GM12878 (cell line): ENCODE measurements at regions not wholly inside any gene's neighbourhood (a gene's known extent, or its start where the extent isn't known, plus 50 kb on each side); places are given as distances from the start of the nearest gene placed in this dataset.

ENCODE experiments used
- ATAC-seq: fragments of 200-7000 bp; cut with Tn5 transposase; 3 replicates; pipeline ENCODE4 v1.9.1; 2020; ENCODE audit warnings: mild to moderate bottlenecking, moderate library complexity
- BruUV-seq: library from RNA; stranded (reverse); fragments of 400-500 nt; replicated peaks from 2 replicates; lab custom pipeline; 2021; lab: Mats Ljungman, UMichigan
- CTCF ChIA-PET: fragments of 300-600 bp; sonication (Branson Sonifier 250); formaldehyde crosslinking; extraction: SDS; loops from one replicate; lab custom pipeline; 2021; ENCODE audit warnings: inconsistent platforms; lab: Yijun Ruan, JAX
- POLR2A ChIA-PET: fragments of 350-600 bp; formaldehyde crosslinking; extraction: SDS; loops from one replicate; lab custom pipeline; 2021; ENCODE audit warnings: inconsistent platforms; lab: Charles Lee
- RAD21 ChIA-PET: fragments of 300-600 bp; sonication (Branson Sonifier 250); formaldehyde crosslinking; loops from one replicate; lab custom pipeline; 2023; ENCODE audit warnings: antibody characterized with exemption; ENCODE audit not compliant: unreplicated experiment; lab: Charles Lee
- SMC1A ChIA-PET: fragments of 300-600 bp; sonication (Branson Sonifier 250); formaldehyde crosslinking; loops from one replicate; lab custom pipeline; 2023; ENCODE audit not compliant: unreplicated experiment, uncharacterized antibody; lab: Charles Lee
- DNase-seq: peaks from one replicate; pipeline ENCODE4 v3.0.0-alpha.2; 2011; ENCODE audit warnings: low read depth, low spot score
- FAIRE-seq: peaks from 3 replicates; lab custom pipeline; 2011; peaks lifted over from hg19 to GRCh38; lab: Jason Lieb, UNC
- H2AFZ ChIP-seq: 2 replicates; pipeline ENCODE4 v1.6.0; 2011; ENCODE audit warnings: low read depth, low read length, control low read depth; ENCODE audit not compliant: control insufficient read depth
- H3K27ac ChIP-seq: 2 replicates; pipeline ENCODE4 v1.5.1; 2011; ENCODE audit warnings: control low read depth; ENCODE audit not compliant: control insufficient read depth, insufficient read depth
- H3K27me3 ChIP-seq, 2 experiments: replicated peaks in 1 of 2; 2 replicates each; pipeline versions ENCODE4 v1.6.0 to v1.6.1; 2011; ENCODE audit warnings: low read length in 1 of 2; ENCODE audit not compliant: control insufficient read depth in 2 of 2, insufficient read depth in 2 of 2
- H3K36me3 ChIP-seq, 2 experiments: 2 replicates each; pipeline ENCODE4 v1.5.1; 2011; ENCODE audit warnings: low read length in 1 of 2; ENCODE audit not compliant: control insufficient read depth in 2 of 2, insufficient read depth in 2 of 2
- H3K4me1 ChIP-seq: 2 replicates; pipeline ENCODE4 v1.6.1; 2011; ENCODE audit warnings: mild to moderate bottlenecking, low read length, moderate library complexity, mixed read lengths; ENCODE audit not compliant: control insufficient read depth, insufficient read depth
- H3K4me2 ChIP-seq: 2 replicates; pipeline ENCODE4 v1.6.0; 2011; ENCODE audit warnings: control low read depth; ENCODE audit not compliant: control insufficient read depth, insufficient read depth
- H3K4me3 ChIP-seq: fragments of 200-600 bp; sonication (generic); 2 replicates; pipeline ENCODE4 v1.5.1; 2016
- H3K79me2 ChIP-seq: 2 replicates; pipeline ENCODE4 v1.6.0; 2011; ENCODE audit warnings: low read length; ENCODE audit not compliant: control insufficient read depth, insufficient read depth
- H3K9ac ChIP-seq: 2 replicates; pipeline ENCODE4 v1.8.0; 2011; ENCODE audit warnings: low read length, control low read depth, mixed read lengths; ENCODE audit not compliant: control insufficient read depth, insufficient read depth
- H3K9me3 ChIP-seq: replicated peaks from 3 replicates; pipeline ENCODE4 v1.5.1; 2011; ENCODE audit warnings: mild to moderate bottlenecking, low read length; ENCODE audit not compliant: control insufficient read depth, insufficient read depth
- H4K20me1 ChIP-seq: 2 replicates; pipeline ENCODE4 v1.6.0; 2011; ENCODE audit not compliant: control insufficient read depth, insufficient read depth
- BACH1 ChIP-seq: fragments of 450-650 bp; IDR thresholded peaks from 2 replicates; pipeline ENCODE4 v1.6.1; 2017; ENCODE audit warnings: mild to moderate bottlenecking, borderline replicate concordance
- EGR1 ChIP-seq, 2 experiments: IDR thresholded peaks; 1 replicate in 1 of 2; 2 replicates in 1 of 2; pipeline ENCODE4 v1.6.1; 2011 to 2012; ENCODE audit warnings: low read depth in 2 of 2, low read length in 2 of 2, borderline replicate concordance in 1 of 2, mild to moderate bottlenecking in 1 of 2, moderate library complexity in 1 of 2
- GATAD2B ChIP-seq: fragments of 450-650 bp; conservative IDR thresholded peaks from 2 replicates; pipeline ENCODE4 v1.6.1; 2017; ENCODE audit warnings: low read depth, mild to moderate bottlenecking, moderate library complexity
- KAT2A ChIP-seq: conservative IDR thresholded peaks from 2 replicates; pipeline ENCODE4 v1.6.1; 2011; ENCODE audit warnings: low read depth, low read length; ENCODE audit not compliant: control insufficient read depth
- MTA2 ChIP-seq: fragments of 450-650 bp; IDR thresholded peaks from 2 replicates; pipeline ENCODE4 v1.6.1; 2016; ENCODE audit warnings: low read depth, mild to moderate bottlenecking, moderate library complexity
- NRF1 ChIP-seq: conservative IDR thresholded peaks from 2 replicates; pipeline ENCODE4 v1.6.1; 2011; ENCODE audit warnings: mild to moderate bottlenecking, low read depth, low read length, improper control_type of control experiment
- PAX8 ChIP-seq: fragments of 450-650 bp; IDR thresholded peaks from 2 replicates; pipeline ENCODE4 v1.6.1; 2017; ENCODE audit warnings: mild to moderate bottlenecking, moderate library complexity
- PRDM15 ChIP-seq: fragments of 450-650 bp; formaldehyde crosslinking; IDR thresholded peaks from 2 replicates; pipeline ENCODE4 v1.4.0; 2020; ENCODE audit warnings: mild to moderate bottlenecking, moderate library complexity
- TAF1 ChIP-seq: IDR thresholded peaks from 2 replicates; pipeline ENCODE4 v1.6.1; 2011; ENCODE audit warnings: mild to moderate bottlenecking, low read depth, low read length, borderline replicate concordance
- TCF3 ChIP-seq: IDR thresholded peaks from 2 replicates; pipeline ENCODE4 v1.6.1; 2012; ENCODE audit warnings: low read depth, mild to moderate bottlenecking, low read length, borderline replicate concordance; ENCODE audit not compliant: insufficient read depth
- WRNIP1 ChIP-seq: IDR thresholded peaks from 2 replicates; pipeline ENCODE4 v1.6.1; 2011; ENCODE audit warnings: low read depth, low read length, improper control_type of control experiment, borderline replicate concordance
- ZBTB4 ChIP-seq: fragments of 450-650 bp; formaldehyde crosslinking; IDR thresholded peaks from 2 replicates; pipeline ENCODE4 v1.4.0; 2022; ENCODE audit warnings: mild to moderate bottlenecking, moderate library complexity
- WGBS: methylation state at CpG from one replicate; pipeline ENCODE4 v1.1.6; 2016; ENCODE audit warnings: low lambda C conversion rate; ENCODE audit not compliant: insufficient replicate concordance, insufficient coverage; ENCODE audit errors: missing lambda C conversion rate; 5-methylcytosine and 5-hydroxymethylcytosine counted together
- in situ Hi-C: fragments of 300-500 bp; cut with MboI; formaldehyde crosslinking; loops from 9 replicates; pipeline ENCODE4 v1.14.3; 2018; ENCODE audit warnings: mixed read lengths
- intact Hi-C: fragments of 100-400 bp; cut with micrococcal nuclease; formaldehyde crosslinking; loops from one replicate; pipeline ENCODE4 v1.14.2; 2022; ENCODE audit not compliant: unreplicated experiment
- TF ChIP-seq, protein P1 (sequence below): fragments of 450-650 bp; IDR thresholded peaks from 2 replicates; pipeline ENCODE4 v1.6.1; 2017; ENCODE audit warnings: mild to moderate bottlenecking, low read depth, inconsistent platforms; ENCODE audit not compliant: poor library complexity, severe bottlenecking

- Histone ChIP-seq H2AFZ (no peak overlapping the region), H3K4me1 (peaks cover 3% of the 10 kb centered on the region; the same call in 1 of the 2 replicates), H3K27me3 (no peaks in the 10 kb centered on the region), H3K4me3 (no peak overlapping the region), H3K4me2 (no peak overlapping the region), H3K36me3 (no peaks in the 10 kb centered on the region), H3K79me2 (no peaks in the 10 kb centered on the region)
- CTCF ChIA-PET = interaction anchor here (2.7 kb wide), 1 partner anchor 10 kb away, joined by 17 read pairs; no protein-coding TSS in a partner anchor
- intact Hi-C loops (no loop called here), in situ Hi-C loops (no loop called here)
- no peak for FAIRE-seq
- RAD21 ChIA-PET = no interaction called here
- SMC1A ChIA-PET = interaction anchor here (1.0 to 1.3 kb wide), 2 partner anchors 8 to 10 kb away, joined by 3 to 4 read pairs; no protein-coding TSS in a partner anchor
- POLR2A ChIA-PET = interaction anchor here (0.6 kb wide), 1 partner anchor 99 kb away, joined by 3 read pairs; no protein-coding TSS in a partner anchor
- BruUV-seq = no TSS peak
- DNase-seq = no peak
- ATAC-seq = no peak
- no peak for TF ChIP-seq KAT2A
- TF ChIP-seq PAX8 = no peak
- TF ChIP-seq, protein P1, sequence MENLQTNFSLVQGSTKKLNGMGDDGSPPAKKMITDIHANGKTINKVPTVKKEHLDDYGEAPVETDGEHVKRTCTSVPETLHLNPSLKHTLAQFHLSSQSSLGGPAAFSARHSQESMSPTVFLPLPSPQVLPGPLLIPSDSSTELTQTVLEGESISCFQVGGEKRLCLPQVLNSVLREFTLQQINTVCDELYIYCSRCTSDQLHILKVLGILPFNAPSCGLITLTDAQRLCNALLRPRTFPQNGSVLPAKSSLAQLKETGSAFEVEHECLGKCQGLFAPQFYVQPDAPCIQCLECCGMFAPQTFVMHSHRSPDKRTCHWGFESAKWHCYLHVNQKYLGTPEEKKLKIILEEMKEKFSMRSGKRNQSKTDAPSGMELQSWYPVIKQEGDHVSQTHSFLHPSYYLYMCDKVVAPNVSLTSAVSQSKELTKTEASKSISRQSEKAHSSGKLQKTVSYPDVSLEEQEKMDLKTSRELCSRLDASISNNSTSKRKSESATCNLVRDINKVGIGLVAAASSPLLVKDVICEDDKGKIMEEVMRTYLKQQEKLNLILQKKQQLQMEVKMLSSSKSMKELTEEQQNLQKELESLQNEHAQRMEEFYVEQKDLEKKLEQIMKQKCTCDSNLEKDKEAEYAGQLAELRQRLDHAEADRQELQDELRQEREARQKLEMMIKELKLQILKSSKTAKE = no peak
- TF ChIP-seq EGR1 (IDR thresholded peaks at IDR 0.05; ENCODE audit: borderline replicate concordance in 1 of 2, low read depth in 2 of 2, low read length in 2 of 2) = no peak
- TF ChIP-seq PRDM15 (CRISPR knock-in tag) = no peak
- no peak for TF ChIP-seq ZBTB4 (CRISPR knock-in tag)
- no peak for TF ChIP-seq WRNIP1
- TF ChIP-seq NRF1 = no peak
- TF ChIP-seq TCF3 = no peak
- no peak for TF ChIP-seq TAF1
- TF ChIP-seq GATAD2B = no peak
- no peak for TF ChIP-seq MTA2
- no peak for TF ChIP-seq BACH1
- TF ChIP-seq, all 136 proteins: peak for 0
- H3K9me3 ChIP-seq = no peaks in the 10 kb centered on the region
- 100% methylated on average over 1 of the region's 1 CpG for WGBS
- H4K20me1 ChIP-seq = no peaks in the 10 kb centered on the region
- no peak overlapping the region for H3K27ac ChIP-seq
- no peak overlapping the region for H3K9ac ChIP-seq
These were observed 61.0 kb upstream of the PRDM8 start for GRCh38 chr4:80136270-80136669.
